ENCODE measurements at regions not wholly inside any gene's neighbourhood (a gene's known extent, or its start where the extent isn't known, plus 50 kb on each side); places are given as distances from the start of the nearest gene placed in this dataset.

DNA sequence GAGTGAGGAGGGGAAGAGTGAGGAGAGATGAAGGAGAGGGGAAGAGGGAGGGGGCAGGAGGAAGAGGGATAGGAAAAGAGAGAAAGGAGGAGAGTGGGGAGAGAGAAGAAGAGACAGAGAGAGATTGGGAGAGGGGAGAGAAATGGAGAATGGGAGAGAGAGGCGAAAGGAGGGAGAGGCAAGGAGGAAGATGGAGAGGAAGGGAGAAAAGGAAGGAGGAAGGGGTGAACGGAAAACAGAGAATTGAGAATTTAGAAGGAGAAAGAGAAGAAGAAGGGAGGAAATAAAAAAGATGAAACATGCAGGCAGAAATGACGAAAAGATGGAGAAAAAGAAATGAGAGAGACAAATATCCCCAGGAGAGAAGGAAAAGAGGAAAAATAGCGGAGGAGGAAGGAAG lies 502.8 kb downstream of the MN1 start:
- ATAC-seq (ENCODE audit: insufficient read depth, low FRiP score), result no peak
- Histone ChIP-seq H3K27me3 (ENCODE audit: control insufficient read depth in 3 of 3, insufficient read depth in 3 of 3, low read length in 2 of 3) (peaks cover 0 to 45% (median 35%) of the 10 kb centered on the region in 3 donors), H3K4me1 (ENCODE audit: control insufficient read depth in 5 of 5, insufficient read depth in 5 of 5, low read length in 5 of 5) (peaks cover 0 to 25% (median 0%) of the 10 kb centered on the region in 5 donors), H3K36me3 (ENCODE audit: control insufficient read depth in 4 of 4, insufficient read depth in 4 of 4, low read length in 4 of 4) (no peaks in the 10 kb centered on the region), H3K4me3 (no peak overlapping the region), H3K27ac (ENCODE audit: low read depth in 1 of 2, low read length in 1 of 2) (no peak overlapping the region), H3K9ac (ENCODE audit: insufficient read depth in 1 of 2, low read length in 2 of 2) (no peak overlapping the region), H3K9me3 (ENCODE audit: control insufficient read depth in 4 of 4, insufficient read depth in 3 of 4, low read length in 3 of 4) (peaks cover 0 to 6% (median 0%) of the 10 kb centered on the region in 4 donors)
- DNase-seq, result no peak
- 35% methylated on average over 4 of the region's 4 CpGs for WGBS, 2 donors
- TF ChIP-seq, protein P1, sequence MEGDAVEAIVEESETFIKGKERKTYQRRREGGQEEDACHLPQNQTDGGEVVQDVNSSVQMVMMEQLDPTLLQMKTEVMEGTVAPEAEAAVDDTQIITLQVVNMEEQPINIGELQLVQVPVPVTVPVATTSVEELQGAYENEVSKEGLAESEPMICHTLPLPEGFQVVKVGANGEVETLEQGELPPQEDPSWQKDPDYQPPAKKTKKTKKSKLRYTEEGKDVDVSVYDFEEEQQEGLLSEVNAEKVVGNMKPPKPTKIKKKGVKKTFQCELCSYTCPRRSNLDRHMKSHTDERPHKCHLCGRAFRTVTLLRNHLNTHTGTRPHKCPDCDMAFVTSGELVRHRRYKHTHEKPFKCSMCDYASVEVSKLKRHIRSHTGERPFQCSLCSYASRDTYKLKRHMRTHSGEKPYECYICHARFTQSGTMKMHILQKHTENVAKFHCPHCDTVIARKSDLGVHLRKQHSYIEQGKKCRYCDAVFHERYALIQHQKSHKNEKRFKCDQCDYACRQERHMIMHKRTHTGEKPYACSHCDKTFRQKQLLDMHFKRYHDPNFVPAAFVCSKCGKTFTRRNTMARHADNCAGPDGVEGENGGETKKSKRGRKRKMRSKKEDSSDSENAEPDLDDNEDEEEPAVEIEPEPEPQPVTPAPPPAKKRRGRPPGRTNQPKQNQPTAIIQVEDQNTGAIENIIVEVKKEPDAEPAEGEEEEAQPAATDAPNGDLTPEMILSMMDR (IDR thresholded peaks at IDR 0.05; ENCODE audit: control extremely low read depth, extremely low read depth), result no peak

DNA sequence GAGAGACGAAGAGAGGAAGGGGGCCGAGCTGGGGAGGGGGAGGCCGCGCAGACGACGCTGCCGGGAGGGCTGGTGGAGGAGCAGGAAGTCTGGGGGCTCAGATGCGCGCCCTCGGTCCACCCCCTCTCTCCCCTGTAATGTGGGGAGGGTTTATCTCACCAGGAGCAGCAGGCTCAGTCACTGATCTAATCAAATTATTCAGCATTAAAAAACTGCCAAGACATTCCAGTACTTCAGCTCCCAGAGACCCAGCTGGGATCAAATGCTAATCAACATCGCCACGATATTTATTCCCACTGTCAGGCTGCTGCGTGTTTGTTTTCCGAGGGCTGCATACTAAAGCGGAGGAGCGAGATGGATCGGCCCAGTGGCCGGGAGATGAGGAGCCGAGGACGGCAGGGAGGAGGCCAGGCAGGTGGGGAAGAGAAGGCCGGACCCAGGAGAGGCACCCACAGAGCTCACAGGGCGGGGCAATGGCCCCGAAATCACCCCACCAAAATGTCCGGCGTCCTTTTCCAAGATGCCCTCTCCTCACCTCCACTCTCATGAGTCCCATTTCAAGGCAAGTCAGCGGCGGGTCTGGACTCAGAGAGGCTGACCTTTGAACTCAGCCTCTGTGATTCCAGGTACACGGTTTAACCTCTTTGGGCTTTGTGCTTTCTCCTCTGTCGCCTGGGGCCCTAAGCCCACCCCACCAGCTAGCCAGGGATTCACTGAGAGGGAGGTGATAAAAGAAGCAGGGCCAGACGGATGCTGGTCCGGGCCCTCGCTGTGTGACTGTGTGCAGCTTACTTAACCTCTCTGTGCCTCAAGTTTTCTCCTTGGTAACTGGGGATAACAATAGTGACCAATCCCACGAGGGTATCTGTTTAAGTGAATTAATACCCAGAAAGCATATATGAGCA lies 502.1 kb downstream of the MN1 start:
- peak; percentile 39 to 63 (median 44) for DNase-seq
- no peak overlapping the region for H3K27ac ChIP-seq (ENCODE audit: low read depth in 1 of 2, low read length in 1 of 2)
- TF ChIP-seq, protein P1 (IDR thresholded peaks at IDR 0.05; ENCODE audit: control extremely low read depth, extremely low read depth), result no peak
- 38 to 49% methylated on average over 33 of the region's 33 CpGs for WGBS, 2 donors
- no peak for ATAC-seq (ENCODE audit: insufficient read depth, low FRiP score)
- no peak overlapping the region for H3K9ac ChIP-seq (ENCODE audit: insufficient read depth in 1 of 2, low read length in 2 of 2)
- peaks cover 0 to 45% (median 35%) of the 10 kb centered on the region in 3 donors for H3K27me3 ChIP-seq (ENCODE audit: control insufficient read depth in 3 of 3, insufficient read depth in 3 of 3, low read length in 2 of 3)
- no peaks in the 10 kb centered on the region for H3K36me3 ChIP-seq (ENCODE audit: control insufficient read depth in 4 of 4, insufficient read depth in 4 of 4, low read length in 4 of 4)
- H3K4me1 ChIP-seq (ENCODE audit: control insufficient read depth in 5 of 5, insufficient read depth in 5 of 5, low read length in 5 of 5), result peaks cover 0 to 18% (median 0%) of the 10 kb centered on the region in 5 donors
- peaks cover 0 to 6% (median 0%) of the 10 kb centered on the region in 4 donors for H3K9me3 ChIP-seq (ENCODE audit: control insufficient read depth in 4 of 4, insufficient read depth in 3 of 4, low read length in 3 of 4)
- no peak overlapping the region for H3K4me3 ChIP-seq

DNA sequence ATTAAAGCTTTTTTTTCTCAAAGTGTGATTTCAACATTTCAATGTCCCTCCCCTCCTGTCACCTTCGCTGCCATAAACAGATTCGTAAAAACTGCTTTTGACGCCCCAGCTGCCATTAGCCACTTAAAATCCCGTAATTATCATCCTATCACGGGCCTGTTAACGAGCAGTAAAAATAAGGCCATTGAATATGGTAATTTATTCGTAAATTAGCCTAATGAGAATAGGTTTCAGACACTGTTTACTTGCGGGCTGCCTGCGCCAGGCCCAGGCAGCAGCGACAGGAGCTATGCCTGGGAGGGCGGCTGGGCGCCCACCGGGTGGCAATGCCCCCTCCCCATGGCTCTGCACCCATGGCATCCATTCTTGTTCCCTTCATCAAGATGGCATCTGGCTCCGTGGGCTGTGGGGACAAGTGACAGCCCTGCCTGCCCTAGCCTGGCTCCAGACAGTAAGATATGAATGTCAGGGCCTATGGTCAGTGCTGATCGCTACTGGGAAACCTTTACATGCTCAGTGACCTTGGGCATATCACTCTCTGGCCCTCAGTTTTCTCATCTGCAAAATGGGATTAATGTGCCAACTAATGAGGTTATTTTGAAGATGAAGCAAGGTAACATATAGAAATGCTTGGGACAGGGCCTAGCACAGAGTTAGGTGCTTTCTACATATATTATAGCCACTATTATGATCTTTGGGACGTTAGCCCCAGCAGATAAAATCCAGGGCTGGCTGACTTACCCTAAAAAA lies 500.8 kb downstream of the MN1 start:
- 89 to 93% methylated on average over 16 of the region's 16 CpGs for WGBS, 2 donors
- Histone ChIP-seq H3K27me3 (ENCODE audit: control insufficient read depth in 3 of 3, insufficient read depth in 3 of 3, low read length in 2 of 3) (peaks cover 0 to 34% (median 28%) of the 10 kb centered on the region in 3 donors), H3K4me3 (no peak overlapping the region), H3K9me3 (ENCODE audit: control insufficient read depth in 4 of 4, insufficient read depth in 3 of 4, low read length in 3 of 4) (peaks cover 0 to 6% (median 0%) of the 10 kb centered on the region in 4 donors), H3K27ac (ENCODE audit: low read depth in 1 of 2, low read length in 1 of 2) (no peak overlapping the region), H3K36me3 (ENCODE audit: control insufficient read depth in 4 of 4, insufficient read depth in 4 of 4, low read length in 4 of 4) (no peaks in the 10 kb centered on the region), H3K9ac (ENCODE audit: insufficient read depth in 1 of 2, low read length in 2 of 2) (no peak overlapping the region), H3K4me1 (ENCODE audit: control insufficient read depth in 5 of 5, insufficient read depth in 5 of 5, low read length in 5 of 5) (peaks cover 0 to 17% (median 0%) of the 10 kb centered on the region in 5 donors)
- TF ChIP-seq, protein P1 (IDR thresholded peaks at IDR 0.05; ENCODE audit: control extremely low read depth, extremely low read depth), result no peak
- no peak for DNase-seq
- ATAC-seq (ENCODE audit: insufficient read depth, low FRiP score), result no peak

Measured in lung (tissue), 11 donors.